Dermis blood vessel endothelial cell (primary cell): ENCODE measurements at regions not wholly inside any gene's neighbourhood (a gene's known extent, or its start where the extent isn't known, plus 50 kb on each side); places are given as distances from the start of the nearest gene placed in this dataset.

Source experiments
- DNase-seq: peaks from one replicate; pipeline ENCODE4 v3.0.0; 2010

DNA sequence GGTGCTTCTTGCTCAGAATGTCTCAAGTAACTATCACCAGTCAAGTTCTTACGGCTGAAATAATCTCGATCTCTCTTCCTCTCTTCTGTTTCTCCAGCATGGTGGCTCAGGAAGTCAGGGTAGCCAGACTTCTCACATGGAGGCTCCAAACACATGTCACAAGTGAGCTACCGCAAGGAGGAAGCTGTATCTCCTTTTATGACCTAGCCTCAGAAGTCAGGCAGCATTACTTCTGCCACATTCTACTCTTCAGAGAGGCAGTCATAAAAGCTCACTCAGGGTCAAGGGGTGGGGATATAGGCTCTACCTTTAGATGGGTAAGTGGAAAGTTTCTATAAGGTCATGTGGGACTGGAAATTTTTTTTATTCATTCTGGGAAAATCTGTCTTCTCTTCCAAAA is 86.6 kb upstream of the NEO1 start:
- no peak for DNase-seq

- DNase-seq, result no peak
Observed at GRCh38 chr15:72964542-72964941, 87.7 kb upstream of the NEO1 start.

GRCh38 chr15:72964135-72964534 is 88.1 kb upstream of the NEO1 start:
- no peak for DNase-seq

DNA sequence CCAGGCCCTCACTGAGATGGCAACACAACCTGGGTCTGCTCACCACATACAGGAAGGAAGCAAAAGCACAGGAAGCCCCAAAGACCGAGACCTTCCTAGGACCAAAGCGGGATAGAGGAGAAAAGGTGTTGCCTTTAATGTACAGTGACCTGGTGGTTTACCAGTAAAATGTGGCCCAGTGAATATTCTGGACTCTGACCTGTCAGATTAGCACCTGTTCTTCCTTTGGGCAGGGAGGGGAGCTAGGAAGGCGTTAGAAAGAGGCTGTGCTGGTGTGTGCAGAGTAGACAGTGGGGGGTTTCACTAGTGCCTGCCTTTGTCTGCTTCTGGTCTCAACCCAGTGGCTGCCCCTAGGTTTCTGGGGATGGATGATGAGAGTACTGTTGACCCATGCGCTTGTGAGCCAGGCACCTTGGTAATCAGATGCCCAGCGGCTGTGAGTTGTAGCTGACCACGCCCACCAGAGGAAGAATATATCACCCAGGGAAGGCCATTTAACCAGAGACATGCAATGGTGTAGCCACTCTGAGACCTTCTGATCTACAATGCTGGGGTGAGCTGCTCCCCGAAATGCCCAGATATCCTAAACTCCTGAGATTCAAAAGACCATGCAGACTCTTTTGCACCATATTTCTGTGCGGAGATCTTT is 90.1 kb upstream of the NEO1 start:
- no peak for DNase-seq

- DNase-seq, result no peak
Observed at GRCh38 chr15:72961346-72961745, 90.9 kb upstream of the NEO1 start.

GRCh38 chr15:72958634-72959033 is 93.6 kb upstream of the NEO1 start:
- DNase-seq, result no peak

DNA sequence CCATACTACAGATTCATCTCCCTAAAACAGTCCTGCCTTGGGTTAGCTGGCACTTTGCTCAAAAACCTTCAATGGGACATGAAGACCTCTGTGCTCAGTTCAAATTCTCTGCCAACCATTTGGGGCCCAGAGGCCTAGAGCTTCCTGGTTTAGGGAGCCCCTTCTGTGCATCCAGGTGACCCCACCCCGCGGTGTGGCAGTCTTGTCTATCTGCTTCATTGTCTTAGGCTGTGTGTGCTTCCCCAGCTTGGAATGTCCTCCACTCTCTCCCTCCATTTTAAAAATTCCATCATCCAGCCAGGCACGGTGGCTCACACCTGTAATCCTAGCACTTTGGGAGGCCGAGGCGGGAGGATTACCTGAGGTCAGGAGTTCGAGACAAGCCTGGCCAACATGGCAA is 99.0 kb upstream of the NEO1 start:
- no peak for DNase-seq

- DNase-seq, result no peak
Observed at GRCh38 chr15:72952151-72952550, 100.1 kb upstream of the NEO1 start.

DNA sequence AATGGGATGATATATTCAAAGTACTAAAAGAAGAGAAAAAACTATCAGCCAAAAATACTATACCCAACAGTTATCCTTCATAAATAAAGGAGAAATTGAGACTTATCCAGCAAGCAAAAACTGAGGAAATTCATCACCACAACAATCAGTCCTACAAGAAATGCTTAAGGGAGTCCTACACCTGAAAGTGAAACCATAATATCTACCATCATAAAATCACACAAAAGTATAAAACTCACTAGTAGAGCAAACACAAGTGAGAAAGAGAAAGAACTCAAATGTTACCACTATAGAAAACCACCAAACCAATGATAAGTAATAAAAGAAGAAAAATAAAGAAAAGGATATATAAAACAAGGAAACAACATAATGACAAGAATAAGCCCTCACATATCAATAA is 103.6 kb upstream of the NEO1 start:
- no peak for DNase-seq

- no peak for DNase-seq
Observed at GRCh38 chr15:72947709-72948108, 104.6 kb upstream of the NEO1 start.

DNA sequence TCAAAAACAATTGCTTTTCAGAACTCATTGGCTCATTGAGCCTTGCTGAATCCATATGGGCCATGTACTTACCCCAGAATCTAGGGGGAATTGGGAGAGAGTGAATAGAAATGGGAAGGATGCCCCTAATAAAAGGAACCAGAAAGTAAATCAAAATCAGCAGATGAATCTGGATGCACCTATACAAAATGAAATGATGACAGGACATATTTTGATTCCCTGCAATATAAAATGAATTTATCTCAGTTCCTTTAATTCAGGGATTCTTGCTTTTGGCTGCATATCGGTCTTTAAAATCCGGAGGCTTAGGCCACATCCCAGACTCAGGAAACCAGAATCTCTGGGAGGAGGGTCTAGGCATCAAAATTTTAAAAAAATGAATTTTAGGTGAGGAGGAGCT is 107.7 kb upstream of the NEO1 start:
- DNase-seq, result no peak

DNA sequence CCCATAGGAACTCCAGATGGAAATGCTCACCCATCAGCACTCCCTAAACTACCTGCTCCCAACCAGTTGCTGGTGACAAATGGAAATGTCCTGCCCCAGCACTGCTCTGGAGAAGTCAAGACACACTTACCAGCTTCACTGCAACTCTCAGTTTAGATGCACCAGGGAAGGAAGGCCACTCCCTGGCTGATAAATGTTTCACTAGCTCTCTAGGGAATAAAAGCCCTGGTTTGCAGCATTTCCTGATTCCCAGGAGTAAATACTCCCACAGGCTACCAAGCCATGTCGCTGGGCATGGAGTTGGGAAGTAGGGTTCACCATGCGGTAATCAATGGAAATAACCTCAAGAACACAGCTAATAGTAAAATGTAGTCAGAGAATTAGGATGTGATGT is 112.0 kb upstream of the NEO1 start:
- DNase-seq, result no peak

- no peak for DNase-seq
Observed at GRCh38 chr15:72939514-72940228, 112.6 kb upstream of the NEO1 start.

DNA sequence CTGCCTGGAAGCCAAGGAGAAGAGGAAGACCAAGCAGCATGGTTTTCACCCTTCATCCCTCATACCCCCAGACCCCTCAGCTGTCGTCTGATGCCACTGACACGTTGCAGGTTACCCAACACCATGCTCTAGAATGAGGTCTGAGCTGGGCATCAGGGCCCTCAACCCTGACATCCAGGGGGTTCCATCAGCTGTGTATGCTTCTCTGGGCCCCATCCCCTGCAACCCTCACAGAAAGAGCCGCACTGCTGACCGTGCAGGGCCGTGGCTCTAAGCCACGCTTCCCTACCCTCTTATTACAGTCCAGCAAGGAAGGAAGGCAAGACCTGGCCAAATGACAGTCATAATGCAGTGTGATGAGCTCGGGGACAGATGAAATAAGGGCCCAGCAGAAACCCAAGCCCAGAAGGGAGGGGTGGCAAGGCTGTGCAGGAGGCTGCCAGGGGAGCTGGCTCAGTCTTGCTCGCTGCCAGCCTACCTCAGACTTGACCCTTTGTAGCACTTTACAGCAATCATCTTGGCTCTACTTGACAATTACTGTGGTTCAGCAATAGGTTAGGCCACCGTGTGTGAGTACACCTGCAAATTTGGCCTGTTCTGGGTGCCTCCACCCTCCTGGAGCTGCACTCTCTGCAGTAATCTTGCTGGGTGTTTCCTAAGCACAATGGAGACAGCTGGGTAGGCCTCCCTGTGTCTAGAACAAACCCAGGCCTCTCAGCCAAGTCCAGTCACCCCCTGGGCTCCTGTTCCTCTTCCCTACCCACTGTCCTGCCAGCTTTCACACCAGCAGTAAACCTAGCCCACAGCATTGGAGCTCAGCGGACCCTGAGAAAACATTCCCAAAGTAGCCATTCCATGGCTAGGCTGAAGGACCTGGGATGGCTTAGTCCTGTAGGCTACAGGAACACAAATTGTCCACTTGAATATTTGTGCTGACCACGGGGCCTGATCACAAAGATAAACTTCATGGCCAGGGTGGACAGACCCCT is 115.3 kb upstream of the NEO1 start:
- DNase-seq, result no peak

- no peak for DNase-seq
Observed at GRCh38 chr15:72936237-72936636, 116.0 kb upstream of the NEO1 start.

- no peak for DNase-seq
Observed at GRCh38 chr15:72935521-72935920, 116.7 kb upstream of the NEO1 start.

DNA sequence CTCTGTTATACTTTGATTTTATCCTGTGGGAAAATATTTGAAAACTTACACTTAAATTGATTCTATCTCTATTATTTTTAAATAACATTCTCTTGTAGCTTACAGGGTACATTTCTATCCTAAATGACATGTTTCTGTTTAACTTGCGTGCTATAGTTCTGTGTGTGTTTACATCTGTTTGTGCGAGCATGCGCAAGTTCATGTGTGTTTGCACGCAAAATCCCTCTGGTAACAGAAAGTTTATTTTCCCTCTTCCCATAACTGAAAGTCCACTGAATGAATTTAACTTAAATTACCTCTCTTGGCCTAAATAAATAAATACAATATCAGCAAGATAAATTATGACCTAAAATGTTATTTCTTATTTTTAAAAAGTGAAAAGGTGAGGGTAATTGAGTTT is 117.3 kb upstream of the NEO1 start:
- no peak for DNase-seq

DNA sequence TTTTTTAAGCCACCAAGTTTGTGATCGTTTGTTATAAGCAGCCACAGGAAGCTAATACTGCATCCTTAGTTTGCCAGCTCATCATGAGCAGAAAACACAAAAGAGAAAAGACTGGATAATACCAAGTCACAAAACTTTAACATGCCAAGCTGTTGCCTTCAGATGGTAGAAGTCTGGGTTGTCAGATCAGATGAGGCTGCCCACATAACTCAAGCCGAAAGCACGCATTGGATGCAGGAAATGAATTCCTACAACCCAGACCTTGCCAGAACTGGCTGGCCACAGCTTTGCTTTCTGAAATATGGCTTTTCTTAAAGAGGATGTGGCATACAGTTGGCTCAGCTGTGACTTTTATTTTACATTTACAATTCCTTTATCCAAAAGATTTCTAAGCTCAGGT is 118.3 kb upstream of the NEO1 start:
- DNase-seq, result no peak

DNA sequence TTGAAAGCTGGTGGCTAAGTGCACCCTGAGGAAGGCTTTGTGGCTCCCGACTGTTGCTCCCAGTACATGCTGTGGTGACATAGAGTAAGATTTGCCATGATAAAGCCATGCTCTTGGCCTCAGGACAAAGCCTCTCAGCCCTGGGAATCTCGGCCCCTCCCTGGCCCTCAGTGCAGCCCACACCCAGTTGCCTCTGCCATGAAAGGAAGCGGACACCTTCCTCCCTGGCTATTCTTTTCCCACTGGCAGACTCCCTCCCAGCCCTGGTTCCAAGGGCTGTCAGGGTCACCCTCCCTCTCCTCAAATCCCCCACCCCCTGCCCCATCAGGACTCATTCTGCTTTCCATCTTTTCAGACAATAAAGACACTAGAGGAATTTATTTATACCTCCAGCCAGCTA is 119.8 kb upstream of the NEO1 start:
- DNase-seq, result no peak

- no peak for DNase-seq
Observed at GRCh38 chr15:72927451-72927850, 124.8 kb upstream of the NEO1 start.

- DNase-seq, result no peak
Observed at GRCh38 chr15:72925661-72926060, 126.6 kb upstream of the NEO1 start.

DNA sequence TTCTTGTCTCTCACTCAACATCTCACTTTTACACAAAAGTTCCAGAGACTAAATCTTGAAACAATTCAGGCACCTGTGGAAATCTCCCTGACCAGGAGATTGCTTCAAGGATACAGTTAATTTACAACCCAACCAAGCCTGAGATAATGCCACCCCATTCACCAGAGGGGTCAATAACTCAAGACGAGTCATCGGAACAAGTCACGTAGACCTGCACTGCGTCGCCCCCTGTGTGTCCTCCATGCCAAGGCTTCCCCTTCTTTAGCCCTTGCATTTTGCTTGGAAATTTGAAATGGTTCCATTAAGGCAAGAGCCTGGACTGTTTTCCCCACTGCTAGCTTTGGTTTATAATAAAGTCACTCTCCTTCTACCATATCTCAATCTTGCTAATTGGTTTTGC is 129.0 kb upstream of the NEO1 start:
- DNase-seq, result no peak

- DNase-seq, result no peak
Observed at GRCh38 chr15:72920551-72920950, 131.7 kb upstream of the NEO1 start.
